ENCODE measurements at regions not wholly inside any gene's neighbourhood (a gene's known extent, or its start where the extent isn't known, plus 50 kb on each side); places are given as distances from the start of the nearest gene placed in this dataset.

- TF ChIP-seq CTCF (conservative IDR thresholded peaks at IDR 0.05; ENCODE audit: low read depth, low read length) (no peak), EZH2 (IDR thresholded peaks at IDR 0.05; ENCODE audit: borderline replicate concordance, low read depth, low read length, poor library complexity, severe bottlenecking) (no peak)
Observed at GRCh38 chr3:178450476-178450875, 85.8 kb upstream of the KCNMB2 start.

Measured in A673 (cell line).